Esophagus muscularis mucosa (tissue), 4 donors: ENCODE measurements at regions not wholly inside any gene's neighbourhood (a gene's known extent, or its start where the extent isn't known, plus 50 kb on each side); places are given as distances from the start of the nearest gene placed in this dataset.

Experiments used
- DNase-seq: peaks from one replicate; pipeline ENCODE4 v3.0.0-alpha.2; 2017; ENCODE audit errors: extremely low spot score
- H3K27ac ChIP-seq, 4 donors: fragments of 200-600 bp; sonication (generic); replicated peaks in 1 of 4; 1 replicate in 3 of 4; 2 replicates in 1 of 4; pipeline ENCODE4 v1.5.1; 2016 to 2019; ENCODE audit warnings: mild to moderate bottlenecking in 1 of 4
- H3K27me3 ChIP-seq, 4 donors: fragments of 200-600 bp; sonication (generic); one replicate each; pipeline versions ENCODE4 v1.5.1 to v1.6.0; 2016 to 2019
- H3K36me3 ChIP-seq, 4 donors: fragments of 200-600 bp; sonication (generic); one replicate each; pipeline ENCODE4 v1.5.1; 2016 to 2019
- H3K4me1 ChIP-seq, 4 donors: fragments of 200-600 bp; sonication (generic); one replicate each; pipeline ENCODE4 v1.5.1; 2016 to 2019
- H3K4me3 ChIP-seq, 4 donors: fragments of 200-600 bp; sonication (generic); 1 replicate in 2 of 4; 2 replicates in 2 of 4; pipeline ENCODE4 v1.5.1; 2016 to 2019; ENCODE audit warnings: mild to moderate bottlenecking in 4 of 4, moderate library complexity in 1 of 4
- H3K9me3 ChIP-seq, 4 donors: fragments of 200-600 bp; sonication (generic); 1 replicate in 3 of 4; 2 replicates in 1 of 4; pipeline ENCODE4 v1.5.1; 2016 to 2019
- EP300 ChIP-seq: sonication (generic); formaldehyde crosslinking; IDR thresholded peaks from one replicate; pipeline ENCODE4 v1.6.1; 2017; ENCODE audit warnings: antibody characterized with exemption
- POLR2A ChIP-seq: fragments of 450-650 bp; IDR thresholded peaks from one replicate; pipeline ENCODE4 v1.6.1; 2017; ENCODE audit warnings: antibody characterized with exemption, moderate library complexity, mild to moderate bottlenecking, low read depth
- POLR2AphosphoS5 ChIP-seq, 2 donors: sonication (generic); formaldehyde crosslinking; IDR thresholded peaks; one replicate each; pipeline ENCODE4 v1.6.1; 2017; ENCODE audit warnings: antibody characterized with exemption in 2 of 2
- whole genome bisulfite sequencing: methylation state at CpG from one replicate; pipeline ENCODE4 v1.1.5; 2018; 5-methylcytosine and 5-hydroxymethylcytosine counted together
- intact Hi-C: fragments of 100-400 bp; cut with DNase I; formaldehyde crosslinking; loops from one replicate; pipeline ENCODE4 v1.15.1; 2023
- TF ChIP-seq, protein P1 (sequence below), 3 experiments: fragments of 200-600 bp in 2 of 3; fragments of 450-650 bp in 1 of 3; sonication (generic) in 2 of 3; IDR thresholded peaks; one replicate each; pipeline ENCODE4 v1.5.1; 2017 to 2019; ENCODE audit warnings: antibody characterized with exemption in 3 of 3, mild to moderate bottlenecking in 2 of 3, moderate library complexity in 1 of 3

- WGBS: 87% methylated on average over 3 of the region's 3 CpGs
These were observed 136.4 kb downstream of the SOCS6 start for GRCh38 chr18:70425236-70425635.

GRCh38 chr18:70423988-70424387 is 135.1 kb downstream of the SOCS6 start:
- Histone ChIP-seq H3K4me1 (peaks cover 29 to 31% (median 30%) of the 10 kb centered on the region in 4 donors), H3K4me3 (no peak overlapping the region), H3K27ac (peak overlapping the region in 2 of 4 donors; percentile 3 to 4), H3K9me3 (no peaks in the 10 kb centered on the region), H3K36me3 (no peaks in the 10 kb centered on the region), H3K27me3 (no peaks in the 10 kb centered on the region)
- WGBS: 69% methylated on average over 4 of the region's 4 CpGs
- intact Hi-C loops: no loop called here
- TF ChIP-seq POLR2AphosphoS5 (IDR thresholded peaks at IDR 0.05) (no peak), POLR2A (no peak), EP300 (no peak)
- TF ChIP-seq, protein P1, sequence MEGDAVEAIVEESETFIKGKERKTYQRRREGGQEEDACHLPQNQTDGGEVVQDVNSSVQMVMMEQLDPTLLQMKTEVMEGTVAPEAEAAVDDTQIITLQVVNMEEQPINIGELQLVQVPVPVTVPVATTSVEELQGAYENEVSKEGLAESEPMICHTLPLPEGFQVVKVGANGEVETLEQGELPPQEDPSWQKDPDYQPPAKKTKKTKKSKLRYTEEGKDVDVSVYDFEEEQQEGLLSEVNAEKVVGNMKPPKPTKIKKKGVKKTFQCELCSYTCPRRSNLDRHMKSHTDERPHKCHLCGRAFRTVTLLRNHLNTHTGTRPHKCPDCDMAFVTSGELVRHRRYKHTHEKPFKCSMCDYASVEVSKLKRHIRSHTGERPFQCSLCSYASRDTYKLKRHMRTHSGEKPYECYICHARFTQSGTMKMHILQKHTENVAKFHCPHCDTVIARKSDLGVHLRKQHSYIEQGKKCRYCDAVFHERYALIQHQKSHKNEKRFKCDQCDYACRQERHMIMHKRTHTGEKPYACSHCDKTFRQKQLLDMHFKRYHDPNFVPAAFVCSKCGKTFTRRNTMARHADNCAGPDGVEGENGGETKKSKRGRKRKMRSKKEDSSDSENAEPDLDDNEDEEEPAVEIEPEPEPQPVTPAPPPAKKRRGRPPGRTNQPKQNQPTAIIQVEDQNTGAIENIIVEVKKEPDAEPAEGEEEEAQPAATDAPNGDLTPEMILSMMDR (IDR thresholded peaks at IDR 0.05): no peak
- no peak for DNase-seq

More at GRCh38 chr18:70425236-70425635, 136.4 kb downstream of the SOCS6 start:
- DNase-seq: no peak
- no peak overlapping the region for H3K4me3 ChIP-seq
- H3K27me3 ChIP-seq: no peaks in the 10 kb centered on the region
- no peaks in the 10 kb centered on the region for H3K9me3 ChIP-seq
- no peak overlapping the region for H3K27ac ChIP-seq
- H3K36me3 ChIP-seq: no peaks in the 10 kb centered on the region
- H3K4me1 ChIP-seq: peaks cover 29 to 31% (median 30%) of the 10 kb centered on the region in 4 donors
- TF ChIP-seq POLR2A (no peak), POLR2AphosphoS5 (IDR thresholded peaks at IDR 0.05) (no peak), EP300 (no peak)
- TF ChIP-seq, protein P1 (IDR thresholded peaks at IDR 0.05): no peak
- intact Hi-C loops: no loop called here

DNA sequence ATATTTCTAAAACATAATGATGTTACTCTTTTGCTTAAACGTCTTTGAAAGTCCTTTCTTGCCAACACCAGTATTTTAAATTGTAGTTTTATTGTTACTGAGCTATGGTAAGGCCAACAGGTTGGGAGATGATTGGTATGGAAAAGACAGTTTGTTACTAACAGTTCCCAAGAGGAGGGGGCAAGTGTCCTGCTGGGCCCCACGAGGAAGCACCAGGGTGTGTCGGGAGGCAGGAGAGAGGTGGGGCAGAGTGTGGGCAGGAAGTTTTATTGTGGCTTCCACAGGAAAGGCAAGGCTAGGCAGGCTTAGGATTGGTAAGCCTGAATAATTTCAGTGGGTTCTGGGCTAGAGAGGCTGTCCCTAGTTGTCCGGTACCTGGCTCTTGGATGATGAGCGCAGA is 134.3 kb downstream of the SOCS6 start:
- Histone ChIP-seq H3K27me3 (no peaks in the 10 kb centered on the region), H3K4me1 (peaks cover 29 to 31% (median 30%) of the 10 kb centered on the region in 4 donors), H3K36me3 (no peaks in the 10 kb centered on the region), H3K9me3 (no peaks in the 10 kb centered on the region), H3K27ac (peak overlapping the region; percentile 3 to 19 (median 4)), H3K4me3 (no peak overlapping the region)
- WGBS: 58% methylated on average over 5 of the region's 5 CpGs
- intact Hi-C loops: no loop called here
- TF ChIP-seq POLR2A (no peak), POLR2AphosphoS5 (IDR thresholded peaks at IDR 0.05) (no peak), EP300 (no peak)
- TF ChIP-seq, protein P1 (IDR thresholded peaks at IDR 0.05): no peak
- DNase-seq: no peak

DNA sequence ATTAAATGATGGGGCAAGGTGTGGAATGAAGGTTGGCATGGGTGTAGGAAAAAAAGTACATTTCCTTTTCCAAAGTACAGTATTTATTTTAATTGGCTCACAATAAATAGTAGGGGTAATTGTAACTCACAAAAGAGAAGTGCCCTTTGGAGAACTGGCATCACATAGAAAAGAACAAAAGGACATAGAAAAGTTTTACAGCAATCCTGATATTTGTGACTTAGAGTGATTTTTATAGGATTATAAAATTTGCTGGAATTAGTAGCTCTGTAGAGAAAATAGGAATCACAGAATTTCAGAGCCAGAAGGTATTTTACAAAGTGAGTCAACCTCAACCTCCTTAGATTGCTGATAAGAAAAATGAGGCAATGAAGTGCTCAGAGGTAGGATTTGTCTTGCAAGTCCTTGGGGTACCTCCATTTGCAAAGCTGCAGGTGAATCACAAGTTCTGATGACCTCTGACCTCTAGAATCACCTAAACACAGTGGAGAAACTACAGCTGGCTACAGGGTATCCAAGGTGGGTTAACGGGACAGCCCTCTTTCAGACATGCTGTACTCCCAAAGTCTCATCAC is 133.6 kb downstream of the SOCS6 start:
- H3K36me3 ChIP-seq: no peaks in the 10 kb centered on the region
- no peaks in the 10 kb centered on the region for H3K27me3 ChIP-seq
- H3K27ac ChIP-seq: peak overlapping the region; percentile 3 to 19 (median 4)
- H3K9me3 ChIP-seq: no peaks in the 10 kb centered on the region
- no peak overlapping the region for H3K4me3 ChIP-seq
- 69% methylated on average over 1 of the region's 1 CpG for WGBS
- TF ChIP-seq EP300 (no peak), POLR2AphosphoS5 (IDR thresholded peaks at IDR 0.05) (no peak), POLR2A (no peak)
- TF ChIP-seq, protein P1 (IDR thresholded peaks at IDR 0.05): no peak
- peaks cover 29 to 31% (median 30%) of the 10 kb centered on the region in 4 donors for H3K4me1 ChIP-seq
- intact Hi-C loops: no loop called here
- no peak for DNase-seq
